ENCODE measurements at regions not wholly inside any gene's neighbourhood (a gene's known extent, or its start where the extent isn't known, plus 50 kb on each side); places are given as distances from the start of the nearest gene placed in this dataset.

DNA sequence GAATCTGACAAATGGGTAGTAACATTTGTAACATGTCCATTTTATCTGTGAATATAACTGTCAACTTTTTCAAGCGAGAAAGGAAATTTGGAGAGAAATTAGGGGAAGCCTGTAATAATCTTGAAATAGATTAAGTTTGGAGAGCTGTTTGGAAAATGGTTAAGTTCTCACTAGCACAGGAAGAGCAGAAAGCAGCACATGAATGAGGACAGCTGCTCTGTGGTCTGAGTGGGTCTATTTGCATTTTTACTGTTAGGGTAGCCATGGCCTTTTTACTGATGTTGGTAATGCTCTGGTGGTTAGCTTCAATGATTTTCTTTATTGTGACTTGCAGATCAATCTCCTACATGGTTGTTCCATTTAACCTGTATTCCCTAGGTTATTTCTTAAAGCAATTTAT, 144.5 kb upstream of the GDNF start:
- no peaks in the 10 kb centered on the region for H3K79me1 ChIP-seq (ENCODE audit: low read depth in 1 of 2, low read length in 2 of 2)
- CTCF ChIA-PET, result no interaction called here
- no peaks in the 10 kb centered on the region for H3K9me1 ChIP-seq (ENCODE audit: insufficient read depth, low read length)
- no peaks in the 10 kb centered on the region for H3K9me3 ChIP-seq (ENCODE audit: control insufficient read depth, insufficient read depth, low read length)
- TF ChIP-seq BHLHE40 (IDR thresholded peaks at IDR 0.05; ENCODE audit: low read depth, low read length) (no peak), RCOR1 (IDR thresholded peaks at IDR 0.05; ENCODE audit: insufficient replicate concordance, low read length) (no peak), MXI1 (IDR thresholded peaks at IDR 0.05; ENCODE audit: borderline replicate concordance, low read depth, low read length) (no peak), FOS (IDR thresholded peaks at IDR 0.05; ENCODE audit: low read depth, low read length) (no peak), NFE2L2 (IDR thresholded peaks at IDR 0.05; ENCODE audit: low read depth, low read length) (no peak), RFX5 (IDR thresholded peaks at IDR 0.05; ENCODE audit: low read depth, low read length) (no peak), CEBPB (IDR thresholded peaks at IDR 0.05; ENCODE audit: low read depth, low read length) (no peak), ELK1 (IDR thresholded peaks at IDR 0.05; ENCODE audit: borderline replicate concordance, low read depth, low read length) (no peak), POLR2A (IDR thresholded peaks at IDR 0.05; ENCODE audit: low read depth, low read length) (no peak), MAZ (IDR thresholded peaks at IDR 0.05; ENCODE audit: borderline replicate concordance, low read depth, low read length) (no peak), CHD1 (IDR thresholded peaks at IDR 0.05; ENCODE audit: low read depth, low read length) (no peak), SMC3 (IDR thresholded peaks at IDR 0.05; ENCODE audit: low read depth, low read length) (no peak), RAD21 (IDR thresholded peaks at IDR 0.05; ENCODE audit: low read length) (no peak)
- TF ChIP-seq, protein P1, sequence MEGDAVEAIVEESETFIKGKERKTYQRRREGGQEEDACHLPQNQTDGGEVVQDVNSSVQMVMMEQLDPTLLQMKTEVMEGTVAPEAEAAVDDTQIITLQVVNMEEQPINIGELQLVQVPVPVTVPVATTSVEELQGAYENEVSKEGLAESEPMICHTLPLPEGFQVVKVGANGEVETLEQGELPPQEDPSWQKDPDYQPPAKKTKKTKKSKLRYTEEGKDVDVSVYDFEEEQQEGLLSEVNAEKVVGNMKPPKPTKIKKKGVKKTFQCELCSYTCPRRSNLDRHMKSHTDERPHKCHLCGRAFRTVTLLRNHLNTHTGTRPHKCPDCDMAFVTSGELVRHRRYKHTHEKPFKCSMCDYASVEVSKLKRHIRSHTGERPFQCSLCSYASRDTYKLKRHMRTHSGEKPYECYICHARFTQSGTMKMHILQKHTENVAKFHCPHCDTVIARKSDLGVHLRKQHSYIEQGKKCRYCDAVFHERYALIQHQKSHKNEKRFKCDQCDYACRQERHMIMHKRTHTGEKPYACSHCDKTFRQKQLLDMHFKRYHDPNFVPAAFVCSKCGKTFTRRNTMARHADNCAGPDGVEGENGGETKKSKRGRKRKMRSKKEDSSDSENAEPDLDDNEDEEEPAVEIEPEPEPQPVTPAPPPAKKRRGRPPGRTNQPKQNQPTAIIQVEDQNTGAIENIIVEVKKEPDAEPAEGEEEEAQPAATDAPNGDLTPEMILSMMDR (conservative IDR thresholded peaks at IDR 0.05; ENCODE audit: low read depth, low read length), result no peak
- TF ChIP-seq, protein P2, sequence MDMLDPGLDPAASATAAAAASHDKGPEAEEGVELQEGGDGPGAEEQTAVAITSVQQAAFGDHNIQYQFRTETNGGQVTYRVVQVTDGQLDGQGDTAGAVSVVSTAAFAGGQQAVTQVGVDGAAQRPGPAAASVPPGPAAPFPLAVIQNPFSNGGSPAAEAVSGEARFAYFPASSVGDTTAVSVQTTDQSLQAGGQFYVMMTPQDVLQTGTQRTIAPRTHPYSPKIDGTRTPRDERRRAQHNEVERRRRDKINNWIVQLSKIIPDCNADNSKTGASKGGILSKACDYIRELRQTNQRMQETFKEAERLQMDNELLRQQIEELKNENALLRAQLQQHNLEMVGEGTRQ (IDR thresholded peaks at IDR 0.05; ENCODE audit: low read depth, low read length), result no peak
- H3K56ac ChIP-seq (ENCODE audit: extremely low read depth, insufficient read depth, low read length), result no peak overlapping the region
- DNase-seq (no peak), ATAC-seq (ENCODE audit: low read depth) (no peak)
- in situ Hi-C loops (cut with MboI; ENCODE audit: low sequenced_read_pairs) (no loop called here), intact Hi-C loops (cut with micrococcal nuclease) (no loop called here), dilution Hi-C loops (cut with HindIII; ENCODE audit: low sequenced_read_pairs, unreplicated experiment) (no loop called here)
- H3K18ac ChIP-seq (ENCODE audit: low read depth, low read length), result no peak overlapping the region
- H3K27me3 ChIP-seq (ENCODE audit: control insufficient read depth, insufficient read depth, low read length), result no peaks in the 10 kb centered on the region; the same call in 1 of the 2 replicates
- no peak overlapping the region for H3K23ac ChIP-seq (ENCODE audit: low read depth, low read length)
- H2BK20ac ChIP-seq (ENCODE audit: low read depth, low read length), result no peak overlapping the region
- WGBS, 2 experiments (ENCODE audit: extremely low coverage in 2 of 2, insufficient read length in 1 of 2), result no CpG with 5 or more reads among the region's 1 CpG
- no peak overlapping the region for H4K91ac ChIP-seq (ENCODE audit: insufficient read depth, low read depth, low read length)
- no peak overlapping the region for H3K14ac ChIP-seq (replicated peaks; ENCODE audit: low read depth, low read length)
- H4K5ac ChIP-seq (ENCODE audit: low read depth, low read length), result no peak overlapping the region
- H2AK5ac ChIP-seq (ENCODE audit: low read depth, low read length), result no peak overlapping the region
- no peak overlapping the region for H2AK9ac ChIP-seq (replicated peaks; ENCODE audit: low read depth, low read length, poor library complexity)
- H2BK5ac ChIP-seq (ENCODE audit: low read depth, low read length, poor library complexity, severe bottlenecking), result no peak overlapping the region
- POLR2A ChIA-PET (ENCODE audit: unreplicated experiment), result no interaction called here
- no peak overlapping the region for H2BK15ac ChIP-seq (ENCODE audit: low read depth, low read length)
- no peaks in the 10 kb centered on the region for H3K4me1 ChIP-seq (ENCODE audit: control insufficient read depth, insufficient read depth, low read length)
- H3K4me2 ChIP-seq (ENCODE audit: low read depth, low read length), result no peak overlapping the region
- H2AFZ ChIP-seq (replicated peaks; ENCODE audit: low read length, poor library complexity), result no peak overlapping the region
- BruUV-seq (replicated peaks), result no TSS peak
- H3K4me3 ChIP-seq (ENCODE audit: insufficient read depth, low read depth, low read length), result no peak overlapping the region
- H3K27ac ChIP-seq (ENCODE audit: insufficient read depth, low read length), result no peak overlapping the region
- no peak overlapping the region for H4K8ac ChIP-seq (ENCODE audit: low read depth in 2 of 2, low read length in 2 of 2)
- no peaks in the 10 kb centered on the region for H3K36me3 ChIP-seq (ENCODE audit: control insufficient read depth, insufficient read depth, low read length)
- no peaks in the 10 kb centered on the region for H4K20me1 ChIP-seq (ENCODE audit: insufficient read depth, low read length)
- no peak overlapping the region for H3K4ac ChIP-seq (ENCODE audit: low read depth, low read length)
- no peak overlapping the region for H3K9ac ChIP-seq (ENCODE audit: low read depth, low read length)
- H2BK120ac ChIP-seq (ENCODE audit: low read depth, low read length), result no peak overlapping the region
